ENCODE measurements at regions not wholly inside any gene's neighbourhood (a gene's known extent, or its start where the extent isn't known, plus 50 kb on each side); places are given as distances from the start of the nearest gene placed in this dataset.

- DNase-seq: no peak
Measured at GRCh38 chr11:69976794-69977193, 101.3 kb upstream of the ANO1 start.

GRCh38 chr11:69977951-69978350 lies 100.2 kb upstream of the ANO1 start:
- no peak for DNase-seq

GRCh38 chr11:69978841-69979614 lies 99.1 kb upstream of the ANO1 start:
- no peak for DNase-seq

GRCh38 chr11:69979632-69980031 lies 98.5 kb upstream of the ANO1 start:
- DNase-seq: no peak

- DNase-seq: no peak
Measured at GRCh38 chr11:69981119-69981784, 96.9 kb upstream of the ANO1 start.

GRCh38 chr11:69982690-69983570 lies 95.2 kb upstream of the ANO1 start:
- DNase-seq: peak; percentile 79

- no peak for DNase-seq
Measured at GRCh38 chr11:69983571-69983877, 94.6 kb upstream of the ANO1 start.

GRCh38 chr11:69983897-69984438 lies 94.1 kb upstream of the ANO1 start:
- no peak for DNase-seq

- peak; percentile 13 for DNase-seq
Measured at GRCh38 chr11:69984457-69985261, 93.5 kb upstream of the ANO1 start.

GRCh38 chr11:69985331-69985640 lies 92.8 kb upstream of the ANO1 start:
- DNase-seq: no peak

- no peak for DNase-seq
Measured at GRCh38 chr11:69985641-69986439, 92.3 kb upstream of the ANO1 start.

GRCh38 chr11:69986440-69986787 lies 91.7 kb upstream of the ANO1 start:
- no peak for DNase-seq

- DNase-seq: no peak
Measured at GRCh38 chr11:69986830-69987229, 91.3 kb upstream of the ANO1 start.

- DNase-seq: no peak
Measured at GRCh38 chr11:69992026-69992425, 86.1 kb upstream of the ANO1 start.

GRCh38 chr11:69992943-69993694 lies 85.0 kb upstream of the ANO1 start:
- no peak for DNase-seq

GRCh38 chr11:69994810-69995209 lies 83.3 kb upstream of the ANO1 start:
- no peak for DNase-seq

- DNase-seq: no peak
Measured at GRCh38 chr11:69995697-69996096, 82.4 kb upstream of the ANO1 start.

- no peak for DNase-seq
Measured at GRCh38 chr11:69996451-69996850, 81.7 kb upstream of the ANO1 start.

- no peak for DNase-seq
Measured at GRCh38 chr11:69997352-69997751, 80.8 kb upstream of the ANO1 start.

GRCh38 chr11:69999721-70000120 lies 78.4 kb upstream of the ANO1 start:
- DNase-seq: no peak

GRCh38 chr11:70000228-70000627 lies 77.9 kb upstream of the ANO1 start:
- no peak for DNase-seq

Measured in NCI-H2227 treated with DMSO at 0.1 percent for 48 hours (cell line).